Fibroblast of lung (primary cell): ENCODE measurements at regions not wholly inside any gene's neighbourhood (a gene's known extent, or its start where the extent isn't known, plus 50 kb on each side); places are given as distances from the start of the nearest gene placed in this dataset.

Experiments used
- DNase-seq, 2 donors: peaks; one replicate each; pipeline versions ENCODE4 v3.0.0 to v3.0.0-alpha.2; 2010; ENCODE audit warnings: low read depth in 2 of 2
- H2AFZ ChIP-seq: 2 replicates; pipeline ENCODE4 v1.5.1; 2012; ENCODE audit warnings: low read length, control low read depth, inconsistent platforms
- H3K27ac ChIP-seq: 2 replicates; pipeline ENCODE4 v1.5.1; 2011; ENCODE audit warnings: low read length, control low read depth; ENCODE audit not compliant: insufficient read depth
- H3K27me3 ChIP-seq: 2 replicates; pipeline ENCODE4 v1.5.1; 2011; ENCODE audit warnings: mild to moderate bottlenecking, low read length; ENCODE audit not compliant: control insufficient read depth, insufficient read depth
- H3K36me3 ChIP-seq: 2 replicates; pipeline ENCODE4 v1.5.1; 2011; ENCODE audit warnings: low read length; ENCODE audit not compliant: control insufficient read depth, insufficient read depth
- H3K4me1 ChIP-seq: 2 replicates; pipeline ENCODE4 v1.5.1; 2011; ENCODE audit warnings: low read length; ENCODE audit not compliant: control insufficient read depth, insufficient read depth; ENCODE audit errors: extremely low read depth
- H3K4me2 ChIP-seq: 2 replicates; pipeline ENCODE4 v1.5.1; 2011; ENCODE audit warnings: low read length, control low read depth; ENCODE audit not compliant: insufficient read depth; ENCODE audit errors: extremely low read depth
- H3K4me3 ChIP-seq, 4 experiments: fragments of 200-600 bp in 1 of 4; sonication (generic) in 1 of 4; replicated peaks in 1 of 4; 2 replicates each; pipeline ENCODE4 v1.5.1; 2011 to 2016; ENCODE audit warnings: low read length in 4 of 4, low read depth in 3 of 4, mild to moderate bottlenecking in 3 of 4, control low read depth in 2 of 4, inconsistent platforms in 1 of 4, mixed read lengths in 1 of 4; ENCODE audit not compliant: insufficient read depth in 1 of 4; ENCODE audit errors: control extremely low read depth in 1 of 4
- H3K79me2 ChIP-seq: 2 replicates; pipeline ENCODE4 v1.5.1; 2012; ENCODE audit warnings: mild to moderate bottlenecking, low read length, inconsistent platforms; ENCODE audit not compliant: control insufficient read depth, insufficient read depth
- H3K9ac ChIP-seq: 2 replicates; pipeline ENCODE4 v1.5.1; 2011; ENCODE audit warnings: mild to moderate bottlenecking, low read length, control low read depth; ENCODE audit not compliant: insufficient read depth
- H3K9me3 ChIP-seq: 2 replicates; pipeline ENCODE4 v1.5.1; 2012; ENCODE audit warnings: low read depth, low read length; ENCODE audit not compliant: control insufficient read depth, insufficient read depth
- H4K20me1 ChIP-seq: 2 replicates; pipeline ENCODE4 v1.5.1; 2011; ENCODE audit warnings: low read length; ENCODE audit not compliant: control insufficient read depth, insufficient read depth; ENCODE audit errors: extremely low read depth
- EZH2 ChIP-seq: IDR thresholded peaks from 2 replicates; pipeline ENCODE4 v1.5.1; 2012; ENCODE audit warnings: low read length, control low read depth, mild to moderate bottlenecking; ENCODE audit errors: missing control alignments
- TF ChIP-seq, protein P1 (sequence below), 2 donors: IDR thresholded peaks in 1 of 2; conservative IDR thresholded peaks in 1 of 2; 1 replicate in 1 of 2; 2 replicates in 1 of 2; pipeline ENCODE4 v1.5.1; 2011 to 2012; ENCODE audit warnings: low read length in 2 of 2, control low read depth in 1 of 2, inconsistent platforms in 1 of 2, low read depth in 1 of 2, mild to moderate bottlenecking in 1 of 2

DNA sequence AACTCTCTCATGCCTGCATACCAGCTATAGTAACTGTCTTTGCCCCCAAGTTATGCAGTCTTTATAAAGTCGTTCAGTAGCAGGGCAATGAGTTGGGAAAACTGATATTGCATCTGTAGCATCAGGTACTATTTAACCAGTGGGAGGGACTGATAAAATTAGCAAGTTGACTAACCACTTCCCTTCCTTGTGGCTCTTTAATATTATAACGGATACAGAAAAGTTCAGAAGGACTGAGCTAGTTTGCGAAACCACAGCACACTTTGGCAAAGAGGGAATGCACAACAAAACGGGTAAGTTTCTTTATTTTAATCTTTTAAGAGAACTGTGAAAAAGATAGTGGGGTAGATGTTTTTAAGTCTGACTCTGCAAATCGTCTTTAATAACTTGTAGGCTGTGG, 205.3 kb upstream of the HDAC9 start:
- Histone ChIP-seq H2AFZ (no peak overlapping the region), H3K4me3 (no peak overlapping the region), H3K27ac (no peak overlapping the region), H3K27me3 (no peaks in the 10 kb centered on the region), H3K9ac (no peak overlapping the region), H3K79me2 (no peaks in the 10 kb centered on the region), H3K9me3 (no peaks in the 10 kb centered on the region), H4K20me1 (no peaks in the 10 kb centered on the region), H3K36me3 (no peaks in the 10 kb centered on the region), H3K4me2 (no peak overlapping the region), H3K4me1 (no peaks in the 10 kb centered on the region)
- no peak for TF ChIP-seq EZH2
- TF ChIP-seq, protein P1, sequence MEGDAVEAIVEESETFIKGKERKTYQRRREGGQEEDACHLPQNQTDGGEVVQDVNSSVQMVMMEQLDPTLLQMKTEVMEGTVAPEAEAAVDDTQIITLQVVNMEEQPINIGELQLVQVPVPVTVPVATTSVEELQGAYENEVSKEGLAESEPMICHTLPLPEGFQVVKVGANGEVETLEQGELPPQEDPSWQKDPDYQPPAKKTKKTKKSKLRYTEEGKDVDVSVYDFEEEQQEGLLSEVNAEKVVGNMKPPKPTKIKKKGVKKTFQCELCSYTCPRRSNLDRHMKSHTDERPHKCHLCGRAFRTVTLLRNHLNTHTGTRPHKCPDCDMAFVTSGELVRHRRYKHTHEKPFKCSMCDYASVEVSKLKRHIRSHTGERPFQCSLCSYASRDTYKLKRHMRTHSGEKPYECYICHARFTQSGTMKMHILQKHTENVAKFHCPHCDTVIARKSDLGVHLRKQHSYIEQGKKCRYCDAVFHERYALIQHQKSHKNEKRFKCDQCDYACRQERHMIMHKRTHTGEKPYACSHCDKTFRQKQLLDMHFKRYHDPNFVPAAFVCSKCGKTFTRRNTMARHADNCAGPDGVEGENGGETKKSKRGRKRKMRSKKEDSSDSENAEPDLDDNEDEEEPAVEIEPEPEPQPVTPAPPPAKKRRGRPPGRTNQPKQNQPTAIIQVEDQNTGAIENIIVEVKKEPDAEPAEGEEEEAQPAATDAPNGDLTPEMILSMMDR (conservative IDR thresholded peaks at IDR 0.05 in 1 of 2, IDR thresholded peaks at IDR 0.05 in 1 of 2; ENCODE audit: low read depth in 1 of 2, low read length in 2 of 2) = no peak
- peak in 1 of 2 donors; percentile 2 for DNase-seq

DNA sequence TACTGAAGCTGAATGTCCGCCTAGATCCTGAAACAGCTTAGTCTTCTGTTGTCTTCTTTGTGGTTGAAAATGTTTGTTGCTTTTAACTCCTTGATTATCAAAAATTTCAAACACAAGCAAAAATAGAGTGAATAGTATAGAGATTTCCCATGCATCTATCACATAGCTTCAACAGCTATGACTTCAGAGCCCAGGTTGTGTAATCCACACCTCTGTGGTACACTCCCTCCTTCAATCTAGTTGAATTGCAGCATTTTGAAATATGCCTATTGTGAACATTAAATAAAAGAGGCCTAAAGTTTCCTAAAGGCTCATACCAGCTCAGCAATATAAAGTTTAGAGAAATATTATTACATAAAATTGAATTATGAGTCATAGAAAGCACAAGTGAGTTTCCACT, 204.7 kb upstream of the HDAC9 start:
- Histone ChIP-seq H3K4me1 (no peaks in the 10 kb centered on the region), H4K20me1 (no peaks in the 10 kb centered on the region), H3K4me2 (no peak overlapping the region), H3K27me3 (no peaks in the 10 kb centered on the region), H3K27ac (no peak overlapping the region), H3K9ac (no peak overlapping the region), H3K4me3 (no peak overlapping the region), H2AFZ (no peak overlapping the region), H3K79me2 (no peaks in the 10 kb centered on the region), H3K36me3 (no peaks in the 10 kb centered on the region), H3K9me3 (no peaks in the 10 kb centered on the region)
- DNase-seq = no peak
- TF ChIP-seq, protein P1 (conservative IDR thresholded peaks at IDR 0.05 in 1 of 2, IDR thresholded peaks at IDR 0.05 in 1 of 2; ENCODE audit: low read depth in 1 of 2, low read length in 2 of 2) = no peak
- no peak for TF ChIP-seq EZH2

DNA sequence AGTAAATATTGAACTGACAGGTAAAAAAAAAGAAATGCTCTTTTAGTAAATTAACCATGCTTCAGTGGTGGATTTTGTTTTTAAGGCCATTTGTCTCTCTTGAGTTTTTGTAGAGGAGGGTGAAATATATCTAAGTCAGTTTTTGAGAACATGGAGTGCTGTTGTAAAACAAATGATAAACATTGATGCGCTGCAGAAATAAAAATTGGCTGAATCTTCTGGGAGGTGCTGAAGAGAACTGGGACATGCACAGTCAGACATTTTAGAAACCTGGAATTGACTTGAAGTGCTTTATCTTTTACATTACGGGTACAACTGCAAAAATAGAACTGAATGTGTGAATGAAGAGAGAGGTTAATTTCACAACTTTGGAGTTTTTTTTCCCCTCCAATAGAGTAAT, 203.0 kb upstream of the HDAC9 start:
- H3K4me1 ChIP-seq = no peaks in the 10 kb centered on the region
- no peak overlapping the region for H3K4me2 ChIP-seq
- no peak overlapping the region for H3K9ac ChIP-seq
- DNase-seq = no peak
- no peaks in the 10 kb centered on the region for H3K36me3 ChIP-seq
- no peaks in the 10 kb centered on the region for H4K20me1 ChIP-seq
- H3K27me3 ChIP-seq = no peaks in the 10 kb centered on the region
- H3K27ac ChIP-seq = no peak overlapping the region
- no peaks in the 10 kb centered on the region for H3K79me2 ChIP-seq
- no peak for TF ChIP-seq EZH2
- TF ChIP-seq, protein P1 (conservative IDR thresholded peaks at IDR 0.05 in 1 of 2, IDR thresholded peaks at IDR 0.05 in 1 of 2; ENCODE audit: low read depth in 1 of 2, low read length in 2 of 2) = no peak
- no peaks in the 10 kb centered on the region for H3K9me3 ChIP-seq
- no peak overlapping the region for H3K4me3 ChIP-seq
- H2AFZ ChIP-seq = no peak overlapping the region
